K562 (cell line): ENCODE measurements at regions not wholly inside any gene's neighbourhood (a gene's known extent, or its start where the extent isn't known, plus 50 kb on each side); places are given as distances from the start of the nearest gene placed in this dataset.

ENCODE experiments used
- ATAC-seq: fragments of 200-7000 bp; cut with Tn5 transposase; 3 replicates; pipeline ENCODE4 v1.9.1; 2020; ENCODE audit warnings: moderate library complexity
- BruUV-seq: library from RNA; stranded (reverse); fragments of 400-500 nt; replicated peaks from 2 replicates; lab custom pipeline; 2021; lab: Mats Ljungman, UMichigan
- CTCF ChIA-PET: fragments of 300-600 bp; formaldehyde crosslinking; extraction: SDS; loops from one replicate; lab custom pipeline; 2021; ENCODE audit warnings: low intra/inter-chr PET ratio; lab: Yijun Ruan, JAX
- POLR2A ChIA-PET: fragments of 300-600, 350-650 bp; sonication (Branson Sonifier 250); formaldehyde crosslinking; extraction: SDS; loops from one replicate; lab custom pipeline; 2021; ENCODE audit warnings: antibody characterized with exemption, inconsistent platforms; lab: Yijun Ruan, JAX
- DNase-seq, 4 experiments: peaks; one replicate each; pipeline versions ENCODE4 v3.0.0 to v3.0.0-alpha.2; 2011 to 2018; ENCODE audit warnings: low spot score in 3 of 4, mixed read lengths in 3 of 4; ENCODE audit errors: extremely low read depth in 1 of 4
- FAIRE-seq: peaks from 2 replicates; lab custom pipeline; 2011; peaks lifted over from hg19 to GRCh38; lab: Jason Lieb, UNC
- H2AFZ ChIP-seq: 2 replicates; pipeline ENCODE4 v1.6.0; 2011; ENCODE audit warnings: low read depth, low read length, control low read depth, inconsistent platforms
- H3K27ac ChIP-seq: fragments of 200-600 bp; 3 replicates; pipeline ENCODE4 v1.8.0; 2011; ENCODE audit warnings: low read depth, mild to moderate bottlenecking, control low read depth, inconsistent platforms, low read length, moderate library complexity, mixed read lengths; ENCODE audit errors: extremely low read depth
- H3K27me3 ChIP-seq, 2 experiments: fragments of 300-600 bp in 1 of 2; 2 replicates in 1 of 2; 3 replicates in 1 of 2; pipeline versions ENCODE4 v1.6.0 to v1.8.0; 2011; ENCODE audit warnings: inconsistent platforms in 2 of 2, low read length in 2 of 2, mild to moderate bottlenecking in 1 of 2, mixed read lengths in 1 of 2, moderate library complexity in 1 of 2; ENCODE audit not compliant: control insufficient read depth in 2 of 2, insufficient read depth in 2 of 2
- H3K36me3 ChIP-seq: fragments of 300-600 bp; 3 replicates; pipeline ENCODE4 v1.8.0; 2011; ENCODE audit warnings: mild to moderate bottlenecking, low read length, inconsistent platforms; ENCODE audit not compliant: control insufficient read depth, insufficient read depth
- H3K4me1 ChIP-seq, 2 experiments: fragments of 200-600 bp in 1 of 2; replicated peaks in 1 of 2; 2 replicates in 1 of 2; 3 replicates in 1 of 2; pipeline versions ENCODE4 v1.5.1 to v1.8.0; 2011; ENCODE audit warnings: inconsistent platforms in 2 of 2, low read length in 2 of 2, mild to moderate bottlenecking in 1 of 2, mixed read lengths in 1 of 2, moderate library complexity in 1 of 2; ENCODE audit not compliant: control insufficient read depth in 2 of 2, insufficient read depth in 2 of 2
- H3K4me2 ChIP-seq: 2 replicates; pipeline ENCODE4 v1.6.1; 2011; ENCODE audit warnings: low read length, control low read depth, inconsistent platforms, mixed read lengths; ENCODE audit not compliant: insufficient read depth
- H3K4me3 ChIP-seq: fragments of 200-600 bp; sonication (generic), shearing (Covaris generic); 2 replicates; pipeline ENCODE4 v1.5.1; 2016; ENCODE audit warnings: control low read depth, inconsistent platforms
- H3K79me2 ChIP-seq: fragments of 200-600 bp; 3 replicates; pipeline ENCODE4 v1.8.0; 2011; ENCODE audit warnings: low read length, inconsistent platforms; ENCODE audit not compliant: control insufficient read depth, insufficient read depth
- H3K9ac ChIP-seq, 2 experiments: 2 replicates each; pipeline versions ENCODE4 v1.6.0 to v1.6.1; 2011; ENCODE audit warnings: low read depth in 2 of 2, low read length in 2 of 2, control low read depth in 1 of 2, inconsistent platforms in 1 of 2, mild to moderate bottlenecking in 1 of 2, mixed read lengths in 1 of 2; ENCODE audit not compliant: insufficient read depth in 1 of 2
- H3K9me1 ChIP-seq: one replicate; pipeline ENCODE4 v1.6.0; 2011; ENCODE audit warnings: inconsistent platforms, mild to moderate bottlenecking, low read length, moderate library complexity; ENCODE audit not compliant: control insufficient read depth, insufficient read depth
- H3K9me3 ChIP-seq: replicated peaks from 2 replicates; pipeline ENCODE4 v1.5.1; 2011; ENCODE audit warnings: low read depth, low read length, inconsistent platforms; ENCODE audit not compliant: control insufficient read depth, insufficient read depth
- H4K20me1 ChIP-seq: replicated peaks from 2 replicates; pipeline ENCODE4 v1.6.1; 2011; ENCODE audit warnings: low read length, inconsistent platforms, mixed read lengths; ENCODE audit not compliant: control insufficient read depth, insufficient read depth
- ARID3A ChIP-seq: IDR thresholded peaks from 2 replicates; pipeline ENCODE4 v1.6.1; 2012; ENCODE audit warnings: low read depth, low read length, improper control_type of control experiment, borderline replicate concordance
- BRF2 ChIP-seq: IDR thresholded peaks from 3 replicates; pipeline ENCODE4 v1.6.1; 2011; ENCODE audit warnings: borderline replicate concordance, mild to moderate bottlenecking; ENCODE audit not compliant: insufficient read length, insufficient read depth
- DIDO1 ChIP-seq: fragments of 450-650 bp; IDR thresholded peaks from 2 replicates; pipeline ENCODE4 v1.6.1; 2016; ENCODE audit warnings: low read depth, missing biosample characterization, missing genetic modification characterization
- EZH2 ChIP-seq: IDR thresholded peaks from 2 replicates; pipeline ENCODE4 v1.6.1; 2012; ENCODE audit warnings: low read depth, mild to moderate bottlenecking, inconsistent platforms, low read length, borderline replicate concordance
- GTF2B ChIP-seq: IDR thresholded peaks from 2 replicates; pipeline ENCODE4 v1.6.1; 2011; ENCODE audit not compliant: insufficient read length; ENCODE audit errors: extremely low read depth
- HDAC2 ChIP-seq: fragments of 450-650 bp; IDR thresholded peaks from 2 replicates; pipeline ENCODE4 v1.6.1; 2016; ENCODE audit warnings: mild to moderate bottlenecking
- HNRNPLL ChIP-seq: fragments of 200-400 bp; formaldehyde crosslinking; IDR thresholded peaks from 2 replicates; pipeline ENCODE4 v1.6.1; 2017; ENCODE audit warnings: low read length, low read depth, mild to moderate bottlenecking; ENCODE audit not compliant: poor library complexity, severe bottlenecking
- KHSRP ChIP-seq: fragments of 450-650 bp; IDR thresholded peaks from 2 replicates; pipeline ENCODE4 v1.6.1; 2017
- KLF6 ChIP-seq: fragments of 250-450 bp; sonication (Bioruptor Pico); IDR thresholded peaks from 2 replicates; pipeline ENCODE4 v1.4.0; 2020; ENCODE audit warnings: mild to moderate bottlenecking, moderate library complexity, borderline replicate concordance
- MAFK ChIP-seq: IDR thresholded peaks from 2 replicates; pipeline ENCODE4 v1.6.1; 2011; ENCODE audit warnings: low read length, improper control_type of control experiment
- MCM3 ChIP-seq: fragments of 450-650 bp; IDR thresholded peaks from 2 replicates; pipeline ENCODE4 v1.6.1; 2016
- MXD1 ChIP-seq: fragments of 250-450 bp; sonication (Bioruptor Pico); IDR thresholded peaks from 2 replicates; pipeline ENCODE4 v1.8.0; 2021; ENCODE audit warnings: borderline replicate concordance, mild to moderate bottlenecking, moderate library complexity; ENCODE audit not compliant: poor library complexity, severe bottlenecking
- POLR2A ChIP-seq: fragments of 450-650 bp; conservative IDR thresholded peaks from 2 replicates; pipeline ENCODE4 v1.6.1; 2016
- POLR2H ChIP-seq: IDR thresholded peaks from 2 replicates; pipeline ENCODE4 v1.6.1; 2016; ENCODE audit warnings: missing genetic modification characterization, low read depth, mild to moderate bottlenecking, control low read depth, missing compliant biosample characterization, moderate library complexity
- SNIP1 ChIP-seq: fragments of 450-650 bp; IDR thresholded peaks from 2 replicates; pipeline ENCODE4 v1.7.1; 2017; ENCODE audit warnings: low read depth, mild to moderate bottlenecking
- ZNF444 ChIP-seq: fragments of 250-450 bp; sonication (Bioruptor Pico); IDR thresholded peaks from 2 replicates; pipeline ENCODE4 v1.4.0; 2020; ENCODE audit warnings: mild to moderate bottlenecking, moderate library complexity
- ZNF449 ChIP-seq: fragments of 250-450 bp; sonication (Bioruptor Pico); IDR thresholded peaks from 2 replicates; pipeline ENCODE4 v1.8.0; 2022; ENCODE audit warnings: moderate library complexity, mild to moderate bottlenecking, inconsistent platforms
- WGBS: fragments of 100-300 bp; shearing (Covaris generic); methylation state at CpG from one replicate; pipeline ENCODE4 v1.1.6; 2016; ENCODE audit warnings: low coverage, mixed read lengths; ENCODE audit not compliant: insufficient coverage; ENCODE audit errors: missing lambda C conversion rate; 5-methylcytosine and 5-hydroxymethylcytosine counted together
- in situ Hi-C: fragments of 300-500 bp; cut with MboI; formaldehyde crosslinking; loops from 4 replicates; pipeline ENCODE4 v1.15.0; 2018; ENCODE audit warnings: inconsistent platforms, mixed read lengths
- intact Hi-C: fragments of 100-400 bp; cut with micrococcal nuclease; formaldehyde crosslinking; loops from 2 replicates; pipeline ENCODE4 v1.14.2; 2022

- no peak for TF ChIP-seq GTF2B
- TF ChIP-seq, all 486 proteins: peak for 0
These were observed 53.1 kb upstream of the EDIL3 start (continued) for GRCh38 chr5:84437673-84438315.

GRCh38 chr5:84436866-84437265 lies 52.2 kb upstream of the EDIL3 start:
- DNase-seq (no peak), FAIRE-seq (no peak), ATAC-seq (no peak)
- 0% methylated on average over 1 of the region's 1 CpG for WGBS
- POLR2A ChIA-PET = no interaction called here
- Histone ChIP-seq H3K9ac (no peak overlapping the region), H3K4me1 (no peaks in the 10 kb centered on the region), H3K36me3 (no peaks in the 10 kb centered on the region), H3K4me2 (no peak overlapping the region), H2AFZ (no peak overlapping the region), H3K9me1 (no peaks in the 10 kb centered on the region)
- no TSS peak for BruUV-seq
- TF ChIP-seq BRF2 (no peak), MXD1 (CRISPR knock-in tag) (no peak), HNRNPLL (no peak), KHSRP (no peak), POLR2H (tag) (no peak), SNIP1 (no peak), POLR2A (no peak), ZNF449 (no peak), ARID3A (no peak), EZH2 (no peak), DIDO1 (no peak), MCM3 (no peak), KLF6 (no peak), MAFK (no peak), ZNF444 (CRISPR knock-in tag) (no peak), HDAC2 (no peak)
- TF ChIP-seq, all 486 proteins: peak for 0
- in situ Hi-C loops (no loop called here), intact Hi-C loops (no loop called here)
- H4K20me1 ChIP-seq = no peaks in the 10 kb centered on the region
- no peak overlapping the region for H3K27ac ChIP-seq
- no peaks in the 10 kb centered on the region for H3K27me3 ChIP-seq
- H3K4me3 ChIP-seq = no peak overlapping the region
- peaks cover 1% of the 10 kb centered on the region for H3K9me3 ChIP-seq
- no peaks in the 10 kb centered on the region for H3K79me2 ChIP-seq
- CTCF ChIA-PET = no interaction called here
